Endothelial cell of umbilical vein (primary cell): ENCODE measurements at regions not wholly inside any gene's neighbourhood (a gene's known extent, or its start where the extent isn't known, plus 50 kb on each side); places are given as distances from the start of the nearest gene placed in this dataset.

Experiments used
- EZH2 ChIP-seq: IDR thresholded peaks from 2 replicates; pipeline ENCODE4 v1.6.1; 2012; ENCODE audit warnings: borderline replicate concordance, low read depth, mild to moderate bottlenecking, moderate library complexity, low read length, inconsistent platforms; ENCODE audit not compliant: severe bottlenecking
- MAX ChIP-seq: IDR thresholded peaks from 2 replicates; pipeline ENCODE4 v1.6.1; 2011; ENCODE audit not compliant: insufficient read depth, insufficient read length
- MYC ChIP-seq: IDR thresholded peaks from one replicate; pipeline ENCODE4 v1.6.1; 2011; ENCODE audit warnings: mild to moderate bottlenecking, low read depth, low read length
- POLR2A ChIP-seq: IDR thresholded peaks from 2 replicates; pipeline ENCODE4 v1.6.1; 2012; ENCODE audit warnings: low read depth, mild to moderate bottlenecking, control low read depth, low read length

- no peak for TF ChIP-seq MAX
- no peak for TF ChIP-seq POLR2A
- no peak for TF ChIP-seq MYC
- no peak for TF ChIP-seq EZH2
Measured at GRCh38 chr2:107007927-107008326, 122.0 kb upstream of the ST6GAL2 start.
